A549 (cell line): ENCODE measurements at regions not wholly inside any gene's neighbourhood (a gene's known extent, or its start where the extent isn't known, plus 50 kb on each side); places are given as distances from the start of the nearest gene placed in this dataset.

Experiments
- BCL3 ChIP-seq: fragments of >200 bp; sonication (Bioruptor Twin); formaldehyde crosslinking; IDR thresholded peaks from 3 replicates; pipeline ENCODE4 v1.6.1; 2016
- EP300 ChIP-seq, 2 experiments: fragments of >200 bp; sonication (Bioruptor Twin); formaldehyde crosslinking; IDR thresholded peaks; 2 replicates in 1 of 2; 3 replicates in 1 of 2; pipeline ENCODE4 v1.6.1; 2016 to 2017
- FOXS1 ChIP-seq: fragments of 250-450 bp; sonication (Bioruptor Pico); IDR thresholded peaks from 2 replicates; pipeline ENCODE4 v1.5.0; 2020; ENCODE audit warnings: mild to moderate bottlenecking, moderate library complexity
- HDAC2 ChIP-seq: fragments of 200-600 bp; sonication (generic); IDR thresholded peaks from 2 replicates; pipeline ENCODE4 v1.6.1; 2016
- HOXB13 ChIP-seq: fragments of 250-450 bp; sonication (Bioruptor Pico); IDR thresholded peaks from 2 replicates; pipeline ENCODE4 v1.5.0; 2020; ENCODE audit warnings: low read depth, mild to moderate bottlenecking, moderate library complexity
- NFE2L2 ChIP-seq: fragments of 150-350 bp; conservative IDR thresholded peaks from 2 replicates; pipeline ENCODE4 v1.6.1; 2014; ENCODE audit warnings: low read length
- POLR2A ChIP-seq: IDR thresholded peaks from 2 replicates; pipeline ENCODE4 v1.6.1; 2012; ENCODE audit warnings: mild to moderate bottlenecking, low read length
- REST ChIP-seq: fragments of 200-600 bp; sonication (generic); IDR thresholded peaks from 2 replicates; pipeline ENCODE4 v1.6.1; 2016; ENCODE audit warnings: antibody characterized with exemption, mild to moderate bottlenecking, moderate library complexity
- ZC3H11A ChIP-seq: fragments of 450-650 bp; IDR thresholded peaks from 2 replicates; pipeline ENCODE4 v1.6.1; 2014; ENCODE audit warnings: antibody characterized with exemption, mild to moderate bottlenecking
- TF ChIP-seq, protein P1 (sequence below): fragments of >200 bp; sonication (Bioruptor Twin); formaldehyde crosslinking; IDR thresholded peaks from 3 replicates; pipeline ENCODE4 v1.5.1; 2016

DNA sequence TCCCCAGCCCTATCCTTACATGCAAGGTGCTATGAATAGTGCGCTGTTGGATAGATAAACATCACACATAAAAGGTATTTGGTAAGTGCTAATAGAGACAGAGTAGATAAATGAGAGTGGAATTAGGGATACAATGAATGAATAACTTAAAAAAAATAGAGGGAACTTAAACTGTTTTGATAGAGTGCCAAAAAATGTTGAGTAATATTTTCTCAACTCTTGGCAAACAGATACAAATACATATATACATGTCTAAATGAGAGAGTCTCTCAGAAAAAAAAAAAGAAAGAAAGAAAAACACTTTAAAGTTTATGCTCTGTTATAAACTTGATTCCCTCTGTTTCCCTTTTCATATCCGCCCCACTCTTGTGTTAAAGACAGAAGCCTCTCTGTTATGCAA is 667.4 kb downstream of the ROBO2 start:
- no peak for TF ChIP-seq REST
- TF ChIP-seq BCL3: no peak
- no peak for TF ChIP-seq HDAC2
- no peak for TF ChIP-seq FOXS1
- TF ChIP-seq ZC3H11A: no peak
- no peak for TF ChIP-seq EP300 (IDR thresholded peaks at IDR 0.05)
- no peak for TF ChIP-seq NFE2L2
- TF ChIP-seq, protein P1, sequence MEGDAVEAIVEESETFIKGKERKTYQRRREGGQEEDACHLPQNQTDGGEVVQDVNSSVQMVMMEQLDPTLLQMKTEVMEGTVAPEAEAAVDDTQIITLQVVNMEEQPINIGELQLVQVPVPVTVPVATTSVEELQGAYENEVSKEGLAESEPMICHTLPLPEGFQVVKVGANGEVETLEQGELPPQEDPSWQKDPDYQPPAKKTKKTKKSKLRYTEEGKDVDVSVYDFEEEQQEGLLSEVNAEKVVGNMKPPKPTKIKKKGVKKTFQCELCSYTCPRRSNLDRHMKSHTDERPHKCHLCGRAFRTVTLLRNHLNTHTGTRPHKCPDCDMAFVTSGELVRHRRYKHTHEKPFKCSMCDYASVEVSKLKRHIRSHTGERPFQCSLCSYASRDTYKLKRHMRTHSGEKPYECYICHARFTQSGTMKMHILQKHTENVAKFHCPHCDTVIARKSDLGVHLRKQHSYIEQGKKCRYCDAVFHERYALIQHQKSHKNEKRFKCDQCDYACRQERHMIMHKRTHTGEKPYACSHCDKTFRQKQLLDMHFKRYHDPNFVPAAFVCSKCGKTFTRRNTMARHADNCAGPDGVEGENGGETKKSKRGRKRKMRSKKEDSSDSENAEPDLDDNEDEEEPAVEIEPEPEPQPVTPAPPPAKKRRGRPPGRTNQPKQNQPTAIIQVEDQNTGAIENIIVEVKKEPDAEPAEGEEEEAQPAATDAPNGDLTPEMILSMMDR: no peak
- TF ChIP-seq HOXB13: no peak
- TF ChIP-seq POLR2A: no peak
